HepG2 (cell line): ENCODE measurements at regions not wholly inside any gene's neighbourhood (a gene's known extent, or its start where the extent isn't known, plus 50 kb on each side); places are given as distances from the start of the nearest gene placed in this dataset.

Experiments
- ATAC-seq: fragments of 200-7000 bp; cut with Tn5 transposase; 3 replicates; pipeline ENCODE4 v1.9.1; 2020; ENCODE audit warnings: mild to moderate bottlenecking, moderate library complexity
- BruUV-seq: library from RNA; stranded (reverse); fragments of 400-500 nt; replicated peaks from 2 replicates; lab custom pipeline; 2021; lab: Mats Ljungman, UMichigan
- CTCF ChIA-PET: fragments of 300-600 bp; formaldehyde crosslinking; extraction: SDS; loops from one replicate; lab custom pipeline; 2021; ENCODE audit warnings: low total read pairs, inconsistent platforms, low intra/inter-chr PET ratio; lab: Yijun Ruan, JAX
- POLR2A ChIA-PET: fragments of 350-600 bp; sonication (Branson Sonifier 250); formaldehyde crosslinking; loops from one replicate; lab custom pipeline; 2020; ENCODE audit warnings: antibody characterized with exemption, inconsistent platforms; lab: Yijun Ruan, JAX
- DNase-seq: peaks from one replicate; pipeline ENCODE4 v3.0.0-alpha.2; 2015; ENCODE audit warnings: low spot score
- FAIRE-seq: peaks from 3 replicates; lab custom pipeline; 2011; peaks lifted over from hg19 to GRCh38; lab: Jason Lieb, UNC
- H2AFZ ChIP-seq: one replicate; pipeline ENCODE4 v1.6.1; 2011; ENCODE audit warnings: low read length, inconsistent platforms
- H3K27ac ChIP-seq: fragments of 300-600 bp; 3 replicates; pipeline ENCODE4 v1.8.0; 2011; ENCODE audit warnings: mixed run types, mild to moderate bottlenecking, mixed read lengths, low read length, inconsistent platforms; ENCODE audit not compliant: insufficient read depth; ENCODE audit errors: extremely low read length
- H3K27me3 ChIP-seq, 2 experiments: fragments of 200-600 bp in 1 of 2; 2 replicates in 1 of 2; 3 replicates in 1 of 2; pipeline versions ENCODE4 v1.6.0 to v1.8.0; 2011; ENCODE audit warnings: low read length in 2 of 2, mild to moderate bottlenecking in 2 of 2, moderate library complexity in 2 of 2, inconsistent platforms in 1 of 2; ENCODE audit not compliant: insufficient read depth in 2 of 2, control insufficient read depth in 1 of 2
- H3K36me3 ChIP-seq, 2 experiments: fragments of 200-600 bp in 1 of 2; replicated peaks in 1 of 2; 2 replicates in 1 of 2; 3 replicates in 1 of 2; pipeline versions ENCODE4 v1.5.1 to v1.8.0; 2011; ENCODE audit warnings: low read length in 2 of 2, inconsistent platforms in 1 of 2; ENCODE audit not compliant: insufficient read depth in 2 of 2, control insufficient read depth in 1 of 2
- H3K4me1 ChIP-seq: 2 replicates; pipeline ENCODE4 v1.5.1; 2012; ENCODE audit warnings: low read length, inconsistent platforms; ENCODE audit not compliant: insufficient read depth
- H3K4me2 ChIP-seq: 2 replicates; pipeline ENCODE4 v1.6.0; 2011; ENCODE audit warnings: low read depth, low read length, inconsistent platforms
- H3K4me3 ChIP-seq, 3 experiments: fragments of 200-600 bp in 1 of 3; sonication (generic), shearing (Covaris generic) in 1 of 3; replicated peaks in 1 of 3; 2 replicates each; pipeline ENCODE4 v1.5.1; 2011 to 2016; ENCODE audit warnings: low read length in 3 of 3, inconsistent platforms in 2 of 3, low read depth in 2 of 3, mild to moderate bottlenecking in 2 of 3, control low read depth in 1 of 3, mixed read lengths in 1 of 3; ENCODE audit not compliant: insufficient read depth in 1 of 3
- H3K79me2 ChIP-seq: one replicate; pipeline ENCODE4 v1.6.1; 2011; ENCODE audit warnings: low read length, inconsistent platforms; ENCODE audit not compliant: insufficient read depth
- H3K9ac ChIP-seq: 2 replicates; pipeline ENCODE4 v1.6.0; 2011; ENCODE audit warnings: mild to moderate bottlenecking, low read depth, low read length, inconsistent platforms; ENCODE audit not compliant: insufficient read depth
- H3K9me3 ChIP-seq: 2 replicates; pipeline ENCODE4 v1.5.1; 2012; ENCODE audit warnings: mild to moderate bottlenecking, low read length
- H4K20me1 ChIP-seq: 2 replicates; pipeline ENCODE4 v1.6.0; 2011; ENCODE audit warnings: inconsistent platforms, mild to moderate bottlenecking, low read length, moderate library complexity; ENCODE audit not compliant: insufficient read depth
- FOXK1 ChIP-seq: sonication (generic); formaldehyde crosslinking; IDR thresholded peaks from 2 replicates; pipeline ENCODE4 v1.4.0; 2020; ENCODE audit warnings: low read depth, missing genetic modification reagents, borderline replicate concordance
- MAFF ChIP-seq: IDR thresholded peaks from 2 replicates; pipeline ENCODE4 v1.6.1; 2011; ENCODE audit warnings: low read depth, low read length, improper control_type of control experiment
- MBD4 ChIP-seq: IDR thresholded peaks from 2 replicates; pipeline ENCODE4 v1.6.1; 2012; ENCODE audit warnings: low read length, inconsistent platforms, borderline replicate concordance
- NR2C2 ChIP-seq: sonication (generic); formaldehyde crosslinking; IDR thresholded peaks from 2 replicates; pipeline ENCODE4 v1.4.0; 2020; ENCODE audit warnings: missing genetic modification reagents, mild to moderate bottlenecking, moderate library complexity, borderline replicate concordance
- SMARCE1 ChIP-seq: fragments of 450-650 bp; IDR thresholded peaks from 2 replicates; pipeline ENCODE4 v1.6.1; 2017; ENCODE audit warnings: borderline replicate concordance
- ZNF644 ChIP-seq: IDR thresholded peaks from 2 replicates; pipeline ENCODE4 v1.6.1; 2016; ENCODE audit warnings: low read depth
- ZNF652 ChIP-seq: IDR thresholded peaks from 2 replicates; pipeline ENCODE4 v1.6.1; 2016; ENCODE audit warnings: low read depth, borderline replicate concordance
- ZSCAN30 ChIP-seq: sonication (generic); formaldehyde crosslinking; IDR thresholded peaks from 2 replicates; pipeline ENCODE4 v1.5.0; 2020; ENCODE audit warnings: mild to moderate bottlenecking, missing genetic modification reagents
- WGBS: methylation state at CpG from one replicate; pipeline ENCODE4 v1.1.6; 2017; ENCODE audit warnings: low lambda C conversion rate; 5-methylcytosine and 5-hydroxymethylcytosine counted together
- in situ Hi-C: cut with HindIII; loops from 2 replicates; pipeline ENCODE4 v1.10.0; 2017; ENCODE audit warnings: low pct_unique_long_range_greater_than_20kb; ENCODE audit not compliant: extremely low pct_ligation_motif_present
- intact Hi-C: fragments of 100-400 bp; cut with micrococcal nuclease; formaldehyde crosslinking; loops from one replicate; pipeline ENCODE4 v1.10.0; 2022; ENCODE audit not compliant: unreplicated experiment
- TF ChIP-seq, protein P1 (sequence below): sonication (generic); formaldehyde crosslinking; IDR thresholded peaks from 2 replicates; pipeline ENCODE4 v1.4.0; 2020; ENCODE audit warnings: missing genetic modification reagents
- TF ChIP-seq, protein P2 (sequence below): sonication (generic); formaldehyde crosslinking; IDR thresholded peaks from 2 replicates; pipeline ENCODE4 v1.5.1; 2020; ENCODE audit warnings: missing genetic modification reagents, mild to moderate bottlenecking, borderline replicate concordance
- TF ChIP-seq, protein P3 (sequence below): sonication (generic); formaldehyde crosslinking; IDR thresholded peaks from 2 replicates; pipeline ENCODE4 v1.5.1; 2020; ENCODE audit warnings: missing genetic modification reagents, mild to moderate bottlenecking, borderline replicate concordance

DNA sequence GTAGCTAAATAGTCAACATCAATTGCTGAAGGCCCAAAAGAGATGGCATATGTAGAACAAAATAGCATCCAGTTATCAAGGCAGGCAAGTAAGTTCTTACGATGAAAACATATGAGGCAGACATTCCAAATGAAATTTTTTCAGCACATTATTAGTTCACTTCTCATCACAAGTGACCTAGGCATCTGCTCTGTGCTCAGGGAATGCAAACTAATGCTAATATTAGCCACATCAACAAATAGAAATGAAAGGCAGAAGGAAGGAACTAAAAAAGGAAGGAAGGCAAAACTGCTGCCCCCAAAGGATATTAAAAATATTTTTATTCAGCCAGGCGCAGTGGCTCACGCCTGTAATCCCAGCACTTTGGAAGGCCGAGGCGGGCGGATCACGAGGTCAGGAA, 51.2 kb upstream of the ROCK1 start:
- WGBS, result 70% methylated on average over 7 of the region's 7 CpGs
- intact Hi-C loops (no loop called here), in situ Hi-C loops (loop anchor here (25.0 kb wide), 1 partner anchor 100 kb away; no protein-coding TSS in a partner anchor)
- Histone ChIP-seq H3K9ac (no peak overlapping the region), H3K4me3 (no peak overlapping the region), H3K79me2 (no peaks in the 10 kb centered on the region), H2AFZ (no peak overlapping the region), H3K27ac (no peak overlapping the region), H3K4me1 (no peaks in the 10 kb centered on the region), H4K20me1 (no peaks in the 10 kb centered on the region), H3K36me3 (no peaks in the 10 kb centered on the region), H3K4me2 (no peak overlapping the region), H3K27me3 (no peaks in the 10 kb centered on the region), H3K9me3 (no peaks in the 10 kb centered on the region)
- DNase-seq (no peak), FAIRE-seq (no peak), ATAC-seq (no peak)
- TF ChIP-seq, protein P1, sequence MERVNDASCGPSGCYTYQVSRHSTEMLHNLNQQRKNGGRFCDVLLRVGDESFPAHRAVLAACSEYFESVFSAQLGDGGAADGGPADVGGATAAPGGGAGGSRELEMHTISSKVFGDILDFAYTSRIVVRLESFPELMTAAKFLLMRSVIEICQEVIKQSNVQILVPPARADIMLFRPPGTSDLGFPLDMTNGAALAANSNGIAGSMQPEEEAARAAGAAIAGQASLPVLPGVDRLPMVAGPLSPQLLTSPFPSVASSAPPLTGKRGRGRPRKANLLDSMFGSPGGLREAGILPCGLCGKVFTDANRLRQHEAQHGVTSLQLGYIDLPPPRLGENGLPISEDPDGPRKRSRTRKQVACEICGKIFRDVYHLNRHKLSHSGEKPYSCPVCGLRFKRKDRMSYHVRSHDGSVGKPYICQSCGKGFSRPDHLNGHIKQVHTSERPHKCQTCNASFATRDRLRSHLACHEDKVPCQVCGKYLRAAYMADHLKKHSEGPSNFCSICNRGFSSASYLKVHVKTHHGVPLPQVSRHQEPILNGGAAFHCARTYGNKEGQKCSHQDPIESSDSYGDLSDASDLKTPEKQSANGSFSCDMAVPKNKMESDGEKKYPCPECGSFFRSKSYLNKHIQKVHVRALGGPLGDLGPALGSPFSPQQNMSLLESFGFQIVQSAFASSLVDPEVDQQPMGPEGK (CRISPR knock-in tag), result no peak
- TF ChIP-seq ZNF652 (CRISPR knock-in tag) (no peak), ZSCAN30 (no peak), MAFF (no peak), MBD4 (no peak)
- CTCF ChIA-PET, result no interaction called here
- no TSS peak for BruUV-seq
- POLR2A ChIA-PET, result no interaction called here

DNA sequence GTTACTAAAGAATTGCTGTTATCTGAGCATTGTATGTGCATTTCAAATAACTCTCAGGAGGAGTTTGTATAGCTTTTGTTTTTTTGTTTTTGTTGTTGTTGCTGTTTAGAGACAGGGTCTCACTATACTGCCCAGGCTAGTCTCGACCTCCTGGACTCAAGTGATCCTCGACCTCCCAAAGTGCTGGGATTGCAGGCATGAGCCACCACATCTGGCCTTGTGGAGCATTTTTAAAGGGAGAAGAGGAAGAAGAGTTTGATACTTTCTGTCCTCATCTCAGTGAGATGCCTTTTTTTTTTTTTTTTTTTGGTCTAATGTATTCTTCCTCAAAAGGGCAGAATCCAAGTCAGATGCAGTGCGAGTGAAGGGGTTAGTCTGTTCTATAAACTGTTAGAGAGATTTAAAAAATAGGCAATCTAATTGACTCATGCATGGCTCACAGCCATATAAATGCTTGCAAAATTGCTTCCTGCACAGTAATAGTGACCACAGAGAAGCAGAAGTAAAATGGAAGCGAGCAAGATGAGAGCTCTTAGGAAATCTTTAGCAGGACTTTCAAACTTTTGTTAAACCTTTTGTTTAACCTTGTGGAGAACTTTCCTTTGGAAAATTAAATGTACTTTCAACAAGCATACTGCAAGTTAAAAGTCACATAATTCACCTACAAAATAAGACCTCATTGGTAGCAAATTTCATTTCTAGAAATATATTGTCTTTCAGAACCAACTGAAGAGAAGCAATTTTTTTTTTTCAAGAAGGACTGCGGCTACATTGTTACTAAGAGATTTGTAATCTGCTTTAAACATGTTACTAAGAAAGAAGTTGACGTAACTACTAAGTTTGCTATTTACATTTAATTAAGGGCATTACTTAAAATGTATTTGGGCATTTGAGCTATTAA, 52.3 kb upstream of the ROCK1 start:
- no peak overlapping the region for H3K27ac ChIP-seq
- ChIA-PET POLR2A (no interaction called here), CTCF (no interaction called here)
- H3K79me2 ChIP-seq, result no peaks in the 10 kb centered on the region
- no peak overlapping the region for H3K9ac ChIP-seq
- DNase-seq (no peak), ATAC-seq (no peak), FAIRE-seq (no peak)
- no peak overlapping the region for H2AFZ ChIP-seq
- H3K36me3 ChIP-seq, result no peaks in the 10 kb centered on the region
- H3K4me1 ChIP-seq, result no peaks in the 10 kb centered on the region
- no peaks in the 10 kb centered on the region for H3K27me3 ChIP-seq
- H3K4me2 ChIP-seq, result no peak overlapping the region
- intact Hi-C loops (no loop called here), in situ Hi-C loops (loop anchor here (25.0 kb wide), 1 partner anchor 98 kb away; no protein-coding TSS in a partner anchor)
- H4K20me1 ChIP-seq, result no peaks in the 10 kb centered on the region
- H3K4me3 ChIP-seq, result no peak overlapping the region
- no TSS peak for BruUV-seq
- H3K9me3 ChIP-seq, result no peaks in the 10 kb centered on the region
- 19% methylated on average over 6 of the region's 6 CpGs for WGBS
- no peak for TF ChIP-seq SMARCE1
- no peak for TF ChIP-seq FOXK1
- no peak for TF ChIP-seq ZNF644 (CRISPR knock-in tag)
- TF ChIP-seq, protein P2, sequence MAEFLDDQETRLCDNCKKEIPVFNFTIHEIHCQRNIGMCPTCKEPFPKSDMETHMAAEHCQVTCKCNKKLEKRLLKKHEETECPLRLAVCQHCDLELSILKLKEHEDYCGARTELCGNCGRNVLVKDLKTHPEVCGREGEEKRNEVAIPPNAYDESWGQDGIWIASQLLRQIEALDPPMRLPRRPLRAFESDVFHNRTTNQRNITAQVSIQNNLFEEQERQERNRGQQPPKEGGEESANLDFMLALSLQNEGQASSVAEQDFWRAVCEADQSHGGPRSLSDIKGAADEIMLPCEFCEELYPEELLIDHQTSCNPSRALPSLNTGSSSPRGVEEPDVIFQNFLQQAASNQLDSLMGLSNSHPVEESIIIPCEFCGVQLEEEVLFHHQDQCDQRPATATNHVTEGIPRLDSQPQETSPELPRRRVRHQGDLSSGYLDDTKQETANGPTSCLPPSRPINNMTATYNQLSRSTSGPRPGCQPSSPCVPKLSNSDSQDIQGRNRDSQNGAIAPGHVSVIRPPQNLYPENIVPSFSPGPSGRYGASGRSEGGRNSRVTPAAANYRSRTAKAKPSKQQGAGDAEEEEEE (CRISPR knock-in tag), result no peak
- TF ChIP-seq NR2C2 (CRISPR knock-in tag), result no peak
- TF ChIP-seq, protein P3, sequence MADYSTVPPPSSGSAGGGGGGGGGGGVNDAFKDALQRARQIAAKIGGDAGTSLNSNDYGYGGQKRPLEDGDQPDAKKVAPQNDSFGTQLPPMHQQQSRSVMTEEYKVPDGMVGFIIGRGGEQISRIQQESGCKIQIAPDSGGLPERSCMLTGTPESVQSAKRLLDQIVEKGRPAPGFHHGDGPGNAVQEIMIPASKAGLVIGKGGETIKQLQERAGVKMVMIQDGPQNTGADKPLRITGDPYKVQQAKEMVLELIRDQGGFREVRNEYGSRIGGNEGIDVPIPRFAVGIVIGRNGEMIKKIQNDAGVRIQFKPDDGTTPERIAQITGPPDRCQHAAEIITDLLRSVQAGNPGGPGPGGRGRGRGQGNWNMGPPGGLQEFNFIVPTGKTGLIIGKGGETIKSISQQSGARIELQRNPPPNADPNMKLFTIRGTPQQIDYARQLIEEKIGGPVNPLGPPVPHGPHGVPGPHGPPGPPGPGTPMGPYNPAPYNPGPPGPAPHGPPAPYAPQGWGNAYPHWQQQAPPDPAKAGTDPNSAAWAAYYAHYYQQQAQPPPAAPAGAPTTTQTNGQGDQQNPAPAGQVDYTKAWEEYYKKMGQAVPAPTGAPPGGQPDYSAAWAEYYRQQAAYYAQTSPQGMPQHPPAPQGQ (CRISPR knock-in tag), result no peak
